ENCODE measurements at regions not wholly inside any gene's neighbourhood (a gene's known extent, or its start where the extent isn't known, plus 50 kb on each side); places are given as distances from the start of the nearest gene placed in this dataset.

- TF ChIP-seq PRDM15 (CRISPR knock-in tag; IDR thresholded peaks at IDR 0.05) = no peak
Measured at GRCh38 chr5:51987669-51988209, 604.5 kb downstream of the ISL1 start (continued).

- ChIA-PET POLR2A (no interaction called here), RAD21 (ENCODE audit: unreplicated experiment) (no interaction called here), CTCF (interaction anchor here (0.6 kb wide), 1 partner anchor 80 kb away, joined by 3 read pairs; no protein-coding TSS in a partner anchor), SMC1A (ENCODE audit: uncharacterized antibody, unreplicated experiment) (no interaction called here)
- in situ Hi-C loops (cut with MboI) (no loop called here), intact Hi-C loops (cut with micrococcal nuclease; ENCODE audit: unreplicated experiment) (no loop called here)
- Histone ChIP-seq H3K9me3 (replicated peaks; ENCODE audit: control insufficient read depth, insufficient read depth, low read length) (no peaks in the 10 kb centered on the region), H3K79me2 (ENCODE audit: control insufficient read depth, insufficient read depth, low read length) (no peaks in the 10 kb centered on the region), H3K4me1 (ENCODE audit: control insufficient read depth, insufficient read depth, low read length) (no peaks in the 10 kb centered on the region), H3K27me3 (replicated peaks in 1 of 2; ENCODE audit: control insufficient read depth in 2 of 2, insufficient read depth in 2 of 2, low read length in 1 of 2) (no peaks in the 10 kb centered on the region), H2AFZ (ENCODE audit: control insufficient read depth, low read depth, low read length) (no peak overlapping the region), H3K4me3 (no peak overlapping the region), H3K9ac (ENCODE audit: control insufficient read depth, insufficient read depth, low read length) (no peak overlapping the region), H4K20me1 (ENCODE audit: control insufficient read depth, insufficient read depth) (no peaks in the 10 kb centered on the region), H3K4me2 (ENCODE audit: control insufficient read depth, insufficient read depth) (no peak overlapping the region), H3K36me3 (ENCODE audit: control insufficient read depth in 2 of 2, insufficient read depth in 2 of 2, low read length in 1 of 2) (no peaks in the 10 kb centered on the region), H3K27ac (ENCODE audit: control insufficient read depth, insufficient read depth) (no peak overlapping the region)
- no peak for DNase-seq (ENCODE audit: low read depth, low spot score)
- BruUV-seq (replicated peaks) = no TSS peak
- no peak for ATAC-seq
- FAIRE-seq = no peak
- 17% methylated on average over 6 of the region's 6 CpGs for WGBS (ENCODE audit: insufficient coverage, insufficient replicate concordance, low lambda C conversion rate, missing lambda C conversion rate)
- TF ChIP-seq ZBTB40 (IDR thresholded peaks at IDR 0.05; ENCODE audit: borderline replicate concordance) (no peak), ZBED1 (IDR thresholded peaks at IDR 0.05; ENCODE audit: borderline replicate concordance) (no peak), ZNF207 (IDR thresholded peaks at IDR 0.05; ENCODE audit: borderline replicate concordance) (no peak), RCOR1 (conservative IDR thresholded peaks at IDR 0.05; ENCODE audit: low read depth, low read length) (no peak), HDGF (IDR thresholded peaks at IDR 0.05) (no peak), MYC (IDR thresholded peaks at IDR 0.05; ENCODE audit: insufficient read depth, insufficient read length, insufficient replicate concordance, low read length, severe bottlenecking) (no peak), REST (IDR thresholded peaks at IDR 0.05; ENCODE audit: low read depth, low read length) (no peak), BMI1 (IDR thresholded peaks at IDR 0.05; ENCODE audit: borderline replicate concordance) (no peak), PAX8 (IDR thresholded peaks at IDR 0.05) (no peak)
Measured at GRCh38 chr5:51988634-51989033, 605.4 kb downstream of the ISL1 start.

All from GM12878 (cell line).